IgD-negative memory B cell (primary cell): ENCODE measurements at regions not wholly inside any gene's neighbourhood (a gene's known extent, or its start where the extent isn't known, plus 50 kb on each side); places are given as distances from the start of the nearest gene placed in this dataset.
A peak's percentile ranks its signal among the peaks of the same experiment; 100 is the strongest.

Source experiments
- H3K27ac Mint-ChIP-seq, 3 donors: one replicate each; pipeline ENCODE4 v1.8.0; 2020 to 2022; ENCODE audit warnings: mild to moderate bottlenecking in 3 of 3, mixed read lengths in 3 of 3, moderate library complexity in 1 of 3
- H3K27me3 Mint-ChIP-seq: one replicate; pipeline ENCODE4 v1.8.0; 2021; ENCODE audit warnings: mixed read lengths
- H3K36me3 Mint-ChIP-seq: one replicate; pipeline ENCODE4 v1.8.0; 2020; ENCODE audit warnings: mild to moderate bottlenecking, mixed read lengths
- H3K4me1 Mint-ChIP-seq, 3 donors: one replicate each; pipeline ENCODE4 v1.8.0; 2020 to 2022; ENCODE audit warnings: mixed read lengths in 3 of 3, mild to moderate bottlenecking in 1 of 3
- H3K4me3 Mint-ChIP-seq, 4 donors: one replicate each; pipeline ENCODE4 v1.8.0; 2020 to 2022; ENCODE audit warnings: mild to moderate bottlenecking in 4 of 4, mixed read lengths in 4 of 4, moderate library complexity in 3 of 4
- H3K9me3 Mint-ChIP-seq, 3 donors: one replicate each; pipeline ENCODE4 v1.8.0; 2020 to 2021; ENCODE audit warnings: mixed read lengths in 3 of 3, mild to moderate bottlenecking in 1 of 3

DNA sequence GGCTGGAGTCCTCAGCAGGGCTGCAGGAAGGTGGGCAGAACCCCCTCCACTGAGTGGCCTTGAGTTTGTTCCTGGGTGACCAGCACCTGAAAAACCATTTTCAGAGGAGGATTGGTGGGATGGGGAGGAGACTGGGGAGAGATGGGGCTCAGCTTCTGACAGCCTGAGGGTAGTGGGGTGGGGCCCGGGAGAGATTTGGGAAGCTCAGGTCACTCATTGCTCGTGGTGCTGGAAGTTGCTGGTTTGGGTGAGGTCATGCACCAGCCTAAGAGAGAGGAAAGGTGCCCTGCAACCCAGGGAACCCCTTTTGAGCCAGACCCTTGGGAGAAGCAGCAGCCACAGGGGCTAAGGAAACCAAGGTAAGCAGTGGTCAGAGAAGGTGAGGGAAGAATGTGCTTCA lies 100.8 kb downstream of the EBNA1BP2 start:
- H3K4me3 Mint-ChIP-seq = peak overlapping the region in 1 of 4 donors; percentile 91
- H3K27me3 Mint-ChIP-seq = no peaks in the 10 kb centered on the region
- peaks cover 26 to 31% (median 30%) of the 10 kb centered on the region in 3 donors for H3K4me1 Mint-ChIP-seq
- H3K27ac Mint-ChIP-seq = peak overlapping the region in 1 of 3 donors; percentile 79
- no peaks in the 10 kb centered on the region for H3K36me3 Mint-ChIP-seq
- no peaks in the 10 kb centered on the region for H3K9me3 Mint-ChIP-seq

DNA sequence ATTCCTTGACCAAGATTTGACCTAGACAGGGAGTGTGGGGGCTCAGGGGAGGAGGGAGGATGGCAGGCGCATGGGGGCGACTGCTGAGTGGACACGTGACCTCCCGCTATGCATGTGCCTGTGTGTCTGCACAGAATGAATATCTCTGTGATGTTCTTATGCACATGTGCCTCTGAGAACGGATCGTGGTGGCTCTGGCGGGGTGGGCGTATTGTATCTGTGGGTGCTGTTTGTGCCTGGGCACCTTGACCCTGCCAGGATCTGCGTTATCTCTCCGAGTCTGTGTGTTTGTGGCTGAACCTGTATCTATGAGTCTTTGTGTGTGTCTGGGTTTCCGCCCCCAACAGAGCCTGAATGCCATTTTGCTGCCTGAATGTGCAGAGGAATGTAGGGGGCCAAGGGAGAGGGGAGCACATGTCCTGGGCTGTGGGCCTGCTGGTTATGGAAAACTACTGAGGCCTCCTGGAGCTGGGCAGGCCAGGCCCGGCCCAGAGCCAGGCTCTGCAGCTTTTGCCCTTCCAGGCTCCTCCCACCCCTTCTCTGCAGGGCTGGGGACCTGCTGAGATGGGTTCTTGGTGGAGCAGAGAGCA lies 102.5 kb downstream of the EBNA1BP2 start:
- Mint-ChIP-seq H3K9me3 (no peaks in the 10 kb centered on the region), H3K4me3 (peak overlapping the region in 1 of 4 donors; percentile 84), H3K27ac (no peak overlapping the region), H3K4me1 (peaks cover 26 to 33% (median 33%) of the 10 kb centered on the region in 3 donors), H3K27me3 (no peaks in the 10 kb centered on the region), H3K36me3 (no peaks in the 10 kb centered on the region)

DNA sequence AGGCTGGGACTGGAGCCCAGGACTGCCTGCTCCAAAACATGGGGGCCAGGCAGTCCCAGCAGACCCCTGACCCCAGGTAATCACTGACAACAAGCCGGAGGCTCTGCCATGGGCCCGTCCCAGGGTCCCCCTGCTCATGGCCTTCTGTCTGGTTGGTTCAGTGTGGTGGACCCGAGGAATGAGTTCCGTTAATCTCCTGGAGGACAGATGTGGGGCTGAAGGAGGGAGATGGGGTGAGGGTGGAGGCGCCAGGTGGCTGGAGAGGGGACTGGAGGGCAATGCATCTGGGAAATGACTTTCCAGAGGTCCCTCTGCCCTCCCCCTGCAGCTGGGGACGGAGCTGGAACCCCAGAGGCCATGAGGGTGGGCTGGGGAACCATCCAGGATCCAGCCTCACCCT lies 103.2 kb downstream of the EBNA1BP2 start:
- Mint-ChIP-seq H3K4me3 (no peak overlapping the region), H3K36me3 (no peaks in the 10 kb centered on the region), H3K9me3 (no peaks in the 10 kb centered on the region), H3K27ac (no peak overlapping the region), H3K4me1 (peaks cover 26 to 33% (median 33%) of the 10 kb centered on the region in 3 donors), H3K27me3 (no peaks in the 10 kb centered on the region)

- Mint-ChIP-seq H3K9me3 (no peaks in the 10 kb centered on the region), H3K36me3 (no peaks in the 10 kb centered on the region), H3K27ac (no peak overlapping the region), H3K4me1 (peaks cover 20 to 28% (median 27%) of the 10 kb centered on the region in 3 donors), H3K27me3 (no peaks in the 10 kb centered on the region), H3K4me3 (peak overlapping the region; percentile 1 to 83 (median 68))
Observed at GRCh38 chr1:43067977-43068751, 103.9 kb downstream of the EBNA1BP2 start.

- no peaks in the 10 kb centered on the region for H3K36me3 Mint-ChIP-seq
- peaks cover 14 to 22% (median 20%) of the 10 kb centered on the region in 3 donors for H3K4me1 Mint-ChIP-seq
- no peaks in the 10 kb centered on the region for H3K9me3 Mint-ChIP-seq
- H3K27ac Mint-ChIP-seq = peak overlapping the region in 1 of 3 donors; percentile 31
- H3K4me3 Mint-ChIP-seq = peak overlapping the region; percentile 1 to 83 (median 67)
- no peaks in the 10 kb centered on the region for H3K27me3 Mint-ChIP-seq
Observed at GRCh38 chr1:43067233-43067745, 104.8 kb downstream of the EBNA1BP2 start.

- Mint-ChIP-seq H3K9me3 (no peaks in the 10 kb centered on the region), H3K36me3 (no peaks in the 10 kb centered on the region), H3K27me3 (no peaks in the 10 kb centered on the region), H3K27ac (no peak overlapping the region), H3K4me1 (peaks cover 7 to 15% (median 13%) of the 10 kb centered on the region in 3 donors), H3K4me3 (peak overlapping the region in 2 of 4 donors; percentile 14 to 53)
Observed at GRCh38 chr1:43066578-43066977, 105.5 kb downstream of the EBNA1BP2 start.

DNA sequence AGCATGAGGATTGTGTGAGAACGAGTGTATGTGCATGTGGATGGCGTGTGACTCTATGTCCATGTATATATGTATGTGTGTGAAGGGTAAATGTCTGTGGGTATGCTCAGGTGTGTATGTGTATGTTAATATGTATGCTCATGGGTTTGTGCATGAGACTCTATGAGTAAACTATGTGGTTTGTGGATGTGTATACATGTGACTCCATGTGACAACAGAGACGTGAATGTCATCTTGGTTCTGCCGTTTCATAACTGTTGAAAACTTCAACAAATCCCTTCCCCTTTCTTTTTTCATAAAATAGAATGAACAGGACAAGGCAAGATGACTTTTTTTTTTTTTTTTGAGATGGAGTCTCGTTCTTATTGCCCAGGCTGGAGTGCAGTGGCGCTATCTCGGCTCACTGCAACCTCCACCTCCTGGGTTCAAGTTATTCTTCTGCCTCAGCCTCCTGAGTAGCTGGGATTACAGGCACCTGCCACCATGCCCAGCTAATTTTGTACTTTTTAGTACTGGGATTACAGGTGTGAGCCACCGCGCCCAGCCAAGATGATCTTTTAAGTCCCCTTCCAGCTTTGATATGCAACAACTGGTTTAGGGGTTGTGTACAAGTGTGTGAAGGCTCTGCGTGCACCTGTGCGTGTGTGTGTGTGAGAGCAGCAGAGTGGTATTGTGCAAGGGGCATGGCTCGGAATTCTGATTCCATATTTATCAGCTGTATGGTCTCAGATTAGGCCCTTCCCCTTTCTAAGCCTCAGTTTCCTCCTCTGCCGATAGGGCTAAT lies 106.3 kb downstream of the EBNA1BP2 start:
- no peak overlapping the region for H3K27ac Mint-ChIP-seq
- H3K4me1 Mint-ChIP-seq = peaks cover 0 to 12% (median 9%) of the 10 kb centered on the region in 3 donors
- no peaks in the 10 kb centered on the region for H3K27me3 Mint-ChIP-seq
- H3K36me3 Mint-ChIP-seq = no peaks in the 10 kb centered on the region
- no peaks in the 10 kb centered on the region for H3K9me3 Mint-ChIP-seq
- no peak overlapping the region for H3K4me3 Mint-ChIP-seq

- H3K27ac Mint-ChIP-seq = no peak overlapping the region
- peaks cover 0 to 12% (median 6%) of the 10 kb centered on the region in 3 donors for H3K4me1 Mint-ChIP-seq
- no peaks in the 10 kb centered on the region for H3K9me3 Mint-ChIP-seq
- H3K36me3 Mint-ChIP-seq = no peaks in the 10 kb centered on the region
- H3K4me3 Mint-ChIP-seq = no peak overlapping the region
- peaks cover 2% of the 10 kb centered on the region for H3K27me3 Mint-ChIP-seq
Observed at GRCh38 chr1:43065191-43065590, 106.5 kb upstream of the SLC2A1 start.

DNA sequence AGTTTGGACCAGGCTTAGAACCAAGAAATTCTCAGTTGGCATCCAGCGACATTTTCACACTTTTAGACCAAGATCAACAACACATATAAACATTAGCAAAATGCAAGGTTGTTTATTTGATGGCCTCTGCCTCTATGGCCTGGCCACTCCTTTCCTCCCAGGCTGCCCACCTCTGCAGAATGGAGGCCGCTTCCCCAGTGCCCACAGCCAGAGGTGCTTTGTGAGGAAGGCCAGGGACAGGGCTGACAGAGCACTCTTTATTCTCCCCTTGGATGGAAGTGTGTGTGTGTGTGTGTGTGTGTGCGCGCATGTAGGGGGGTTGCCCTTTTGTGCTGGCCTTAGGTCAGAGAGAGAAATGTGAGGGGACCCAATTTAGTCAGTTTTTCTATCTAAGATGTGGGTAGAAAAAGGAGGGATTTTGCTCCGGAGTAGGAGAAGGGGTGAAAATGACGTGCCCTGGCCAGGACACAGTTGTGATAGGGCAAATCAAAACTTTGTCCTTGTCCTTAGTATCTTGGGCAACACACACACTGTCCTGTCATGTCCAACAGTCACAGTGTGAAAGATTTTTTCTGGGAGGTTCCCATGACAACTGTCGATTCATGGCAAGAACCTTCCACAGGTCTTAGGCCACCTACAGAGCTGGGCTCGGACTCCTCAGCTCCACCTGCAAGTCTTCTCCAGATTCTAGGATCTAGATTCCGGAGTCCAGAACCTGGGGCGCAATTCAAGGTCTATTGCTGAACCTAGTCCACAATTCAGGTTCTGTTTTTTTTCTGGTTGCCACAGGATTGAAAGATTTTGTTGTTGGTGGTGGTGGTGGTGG lies 104.9 kb upstream of the SLC2A1 start:
- Mint-ChIP-seq H3K27ac (no peak overlapping the region), H3K36me3 (no peaks in the 10 kb centered on the region), H3K27me3 (peaks cover 8% of the 10 kb centered on the region), H3K4me1 (peaks cover 0 to 17% (median 5%) of the 10 kb centered on the region in 3 donors), H3K9me3 (no peaks in the 10 kb centered on the region), H3K4me3 (no peak overlapping the region)

GRCh38 chr1:43062527-43063095 lies 103.9 kb upstream of the SLC2A1 start:
- Mint-ChIP-seq H3K27ac (no peak overlapping the region), H3K36me3 (no peaks in the 10 kb centered on the region), H3K4me3 (no peak overlapping the region), H3K27me3 (peaks cover 9% of the 10 kb centered on the region), H3K4me1 (peaks cover 0 to 14% (median 3%) of the 10 kb centered on the region in 3 donors), H3K9me3 (no peaks in the 10 kb centered on the region)

GRCh38 chr1:43061757-43062156 lies 103.1 kb upstream of the SLC2A1 start:
- Mint-ChIP-seq H3K4me1 (peaks cover 0 to 12% (median 2%) of the 10 kb centered on the region in 3 donors), H3K36me3 (no peaks in the 10 kb centered on the region), H3K4me3 (no peak overlapping the region), H3K27ac (no peak overlapping the region), H3K9me3 (no peaks in the 10 kb centered on the region), H3K27me3 (peaks cover 11% of the 10 kb centered on the region)

DNA sequence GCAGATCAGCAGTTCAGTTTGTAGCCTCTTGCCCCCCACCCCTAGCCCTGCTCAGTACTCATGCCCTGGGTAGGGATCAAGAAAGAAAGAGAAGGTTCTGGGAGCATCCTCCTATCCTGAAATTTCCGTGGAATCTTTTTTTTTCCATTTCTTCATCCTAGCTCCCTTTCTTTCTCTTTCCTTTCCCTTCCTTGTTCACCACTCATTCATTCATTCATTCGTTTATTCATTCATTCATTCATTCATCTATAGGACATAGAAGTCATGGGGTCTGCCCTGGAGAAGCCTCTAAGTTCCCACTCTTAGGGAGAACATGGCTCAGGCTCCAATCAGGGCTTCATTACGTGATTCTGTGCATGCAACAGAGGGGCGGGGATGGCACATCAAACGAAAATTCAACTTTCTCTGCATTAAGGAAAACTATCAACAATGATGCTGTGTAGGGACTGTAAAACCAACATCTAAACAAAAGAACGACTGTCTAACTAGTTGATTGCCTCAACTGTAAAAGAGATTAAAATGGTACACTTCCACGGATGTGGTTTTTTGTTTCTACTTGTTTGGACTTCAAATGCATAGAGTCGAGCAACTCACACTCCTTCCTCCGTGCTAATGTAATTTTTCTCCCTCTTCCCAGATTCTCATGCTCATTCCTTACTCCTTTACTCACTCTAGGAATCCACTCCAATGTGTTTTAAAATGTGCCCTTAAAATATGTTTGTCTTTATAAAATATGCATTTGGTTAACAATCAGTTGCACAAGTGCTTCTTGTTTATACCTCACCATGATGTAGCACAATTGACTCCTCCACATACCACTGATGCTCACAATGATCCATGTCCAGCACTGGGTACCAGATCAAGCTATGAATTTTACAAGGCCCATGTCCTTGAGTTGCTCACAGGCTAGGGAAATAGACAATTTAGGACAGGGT lies 101.2 kb upstream of the SLC2A1 start:
- H3K4me1 Mint-ChIP-seq = peaks cover 0 to 9% (median 0%) of the 10 kb centered on the region in 3 donors
- H3K9me3 Mint-ChIP-seq = no peaks in the 10 kb centered on the region
- H3K27me3 Mint-ChIP-seq = peaks cover 11% of the 10 kb centered on the region
- no peaks in the 10 kb centered on the region for H3K36me3 Mint-ChIP-seq
- H3K4me3 Mint-ChIP-seq = no peak overlapping the region
- no peak overlapping the region for H3K27ac Mint-ChIP-seq
